SK-N-MC (cell line): ENCODE measurements at regions not wholly inside any gene's neighbourhood (a gene's known extent, or its start where the extent isn't known, plus 50 kb on each side); places are given as distances from the start of the nearest gene placed in this dataset.

Experiments
- EZH2 ChIP-seq: fragments of 200-600 bp; sonication (generic); IDR thresholded peaks from one replicate; pipeline ENCODE4 v1.6.1; 2017; ENCODE audit warnings: antibody characterized with exemption
- POLR2AphosphoS5 ChIP-seq: IDR thresholded peaks from 2 replicates; pipeline ENCODE4 v1.6.1; 2012; ENCODE audit warnings: mild to moderate bottlenecking, low read depth, low read length, borderline replicate concordance

GRCh38 chr10:8163824-8164223, 109.3 kb downstream of the GATA3 start:
- no peak for TF ChIP-seq EZH2
- TF ChIP-seq POLR2AphosphoS5: no peak
